ENCODE measurements at regions not wholly inside any gene's neighbourhood (a gene's known extent, or its start where the extent isn't known, plus 50 kb on each side); places are given as distances from the start of the nearest gene placed in this dataset.

DNA sequence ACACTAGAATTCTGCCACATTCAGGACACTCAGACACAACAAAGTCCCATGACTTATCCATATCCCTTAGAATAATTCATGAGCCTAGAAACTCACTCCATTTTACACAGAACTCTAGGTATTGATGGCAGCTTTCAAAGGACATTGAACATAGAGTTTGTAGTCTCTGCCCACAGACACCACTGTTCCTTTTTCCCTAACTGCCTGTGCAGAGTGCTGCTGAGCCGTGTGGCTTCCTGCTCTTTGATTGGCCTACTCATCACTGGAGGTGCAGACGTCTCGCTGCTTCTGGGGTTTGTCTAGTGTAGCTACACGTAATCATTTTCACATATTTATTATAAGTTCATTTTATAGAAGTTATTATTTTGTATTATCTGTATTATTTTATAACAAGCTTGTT is 407.6 kb downstream of the PREX1 start:
- no peak for TF ChIP-seq SIN3A (IDR thresholded peaks at IDR 0.05; ENCODE audit: low read depth, low read length)
- TF ChIP-seq, protein P1, sequence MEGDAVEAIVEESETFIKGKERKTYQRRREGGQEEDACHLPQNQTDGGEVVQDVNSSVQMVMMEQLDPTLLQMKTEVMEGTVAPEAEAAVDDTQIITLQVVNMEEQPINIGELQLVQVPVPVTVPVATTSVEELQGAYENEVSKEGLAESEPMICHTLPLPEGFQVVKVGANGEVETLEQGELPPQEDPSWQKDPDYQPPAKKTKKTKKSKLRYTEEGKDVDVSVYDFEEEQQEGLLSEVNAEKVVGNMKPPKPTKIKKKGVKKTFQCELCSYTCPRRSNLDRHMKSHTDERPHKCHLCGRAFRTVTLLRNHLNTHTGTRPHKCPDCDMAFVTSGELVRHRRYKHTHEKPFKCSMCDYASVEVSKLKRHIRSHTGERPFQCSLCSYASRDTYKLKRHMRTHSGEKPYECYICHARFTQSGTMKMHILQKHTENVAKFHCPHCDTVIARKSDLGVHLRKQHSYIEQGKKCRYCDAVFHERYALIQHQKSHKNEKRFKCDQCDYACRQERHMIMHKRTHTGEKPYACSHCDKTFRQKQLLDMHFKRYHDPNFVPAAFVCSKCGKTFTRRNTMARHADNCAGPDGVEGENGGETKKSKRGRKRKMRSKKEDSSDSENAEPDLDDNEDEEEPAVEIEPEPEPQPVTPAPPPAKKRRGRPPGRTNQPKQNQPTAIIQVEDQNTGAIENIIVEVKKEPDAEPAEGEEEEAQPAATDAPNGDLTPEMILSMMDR (IDR thresholded peaks at IDR 0.05 in 2 of 3, conservative IDR thresholded peaks at IDR 0.05 in 1 of 3; ENCODE audit: control insufficient read depth in 2 of 3, extremely low read depth in 1 of 3, insufficient read depth in 1 of 3, low read depth in 3 of 3, low read length in 3 of 3), result no peak
- TF ChIP-seq POLR2AphosphoS5 (IDR thresholded peaks at IDR 0.05; ENCODE audit: low read length), result no peak
- no peak for TF ChIP-seq ATF3 (IDR thresholded peaks at IDR 0.05; ENCODE audit: borderline replicate concordance, extremely low read depth, low read depth, low read length)
